ENCODE measurements at regions not wholly inside any gene's neighbourhood (a gene's known extent, or its start where the extent isn't known, plus 50 kb on each side); places are given as distances from the start of the nearest gene placed in this dataset.

- 78 to 81% methylated on average over 5 of the region's 5 CpGs for WGBS, 2 donors
- Histone ChIP-seq H3K9me3 (ENCODE audit: control insufficient read depth, low read length) (no peaks in the 10 kb centered on the region), H3K4me3 (ENCODE audit: low read length in 2 of 2) (no peak overlapping the region), H3K4me1 (ENCODE audit: control insufficient read depth in 1 of 2, insufficient read depth in 2 of 2, low read length in 2 of 2) (no peaks in the 10 kb centered on the region), H3K27ac (ENCODE audit: low read depth in 1 of 2, low read length in 2 of 2) (no peak overlapping the region), H3K27me3 (ENCODE audit: control insufficient read depth in 1 of 2, insufficient read depth in 2 of 2, low read length in 1 of 2) (no peaks in the 10 kb centered on the region), H3K36me3 (ENCODE audit: control insufficient read depth in 1 of 2, insufficient read depth in 2 of 2, low read length in 1 of 2) (no peaks in the 10 kb centered on the region)
- intact Hi-C loops (cut with DNase I), result no loop called here
- no peak for ATAC-seq (ENCODE audit: low FRiP score)
- no peak for DNase-seq
Measured at GRCh38 chr12:31855427-31855826, 103.8 kb upstream of the RESF1 start.

DNA sequence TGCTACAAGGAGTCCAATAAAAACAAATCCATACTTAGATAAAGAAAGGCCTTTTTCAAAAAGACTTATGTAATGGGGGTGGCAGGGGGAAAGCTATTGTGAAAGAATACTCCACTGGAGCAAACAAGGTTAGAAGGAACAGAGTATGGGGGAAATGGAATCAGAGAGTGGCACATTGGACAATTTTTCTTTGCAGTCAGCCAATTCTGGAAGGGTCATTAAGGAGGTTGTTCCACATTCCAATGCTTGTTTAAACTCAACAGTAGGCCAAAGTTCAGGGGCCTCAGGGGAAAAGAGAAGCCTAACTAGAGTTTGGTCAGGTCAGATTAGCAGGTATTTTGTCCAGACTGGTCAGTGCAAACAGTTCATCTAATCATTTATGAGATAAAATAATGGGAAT is 105.2 kb upstream of the RESF1 start:
- H3K27ac ChIP-seq (ENCODE audit: low read depth in 1 of 2, low read length in 2 of 2), result no peak overlapping the region
- DNase-seq (no peak), ATAC-seq (ENCODE audit: low FRiP score) (no peak)
- H3K4me1 ChIP-seq (ENCODE audit: control insufficient read depth in 1 of 2, insufficient read depth in 2 of 2, low read length in 2 of 2), result no peaks in the 10 kb centered on the region
- intact Hi-C loops (cut with DNase I), result no loop called here
- no peak overlapping the region for H3K4me3 ChIP-seq (ENCODE audit: low read length in 2 of 2)
- no peaks in the 10 kb centered on the region for H3K36me3 ChIP-seq (ENCODE audit: control insufficient read depth in 1 of 2, insufficient read depth in 2 of 2, low read length in 1 of 2)
- H3K27me3 ChIP-seq (ENCODE audit: control insufficient read depth in 1 of 2, insufficient read depth in 2 of 2, low read length in 1 of 2), result no peaks in the 10 kb centered on the region
- H3K9me3 ChIP-seq (ENCODE audit: control insufficient read depth, low read length), result no peaks in the 10 kb centered on the region

GRCh38 chr12:31853520-31853919 is 105.7 kb upstream of the RESF1 start:
- no peak for DNase-seq

DNA sequence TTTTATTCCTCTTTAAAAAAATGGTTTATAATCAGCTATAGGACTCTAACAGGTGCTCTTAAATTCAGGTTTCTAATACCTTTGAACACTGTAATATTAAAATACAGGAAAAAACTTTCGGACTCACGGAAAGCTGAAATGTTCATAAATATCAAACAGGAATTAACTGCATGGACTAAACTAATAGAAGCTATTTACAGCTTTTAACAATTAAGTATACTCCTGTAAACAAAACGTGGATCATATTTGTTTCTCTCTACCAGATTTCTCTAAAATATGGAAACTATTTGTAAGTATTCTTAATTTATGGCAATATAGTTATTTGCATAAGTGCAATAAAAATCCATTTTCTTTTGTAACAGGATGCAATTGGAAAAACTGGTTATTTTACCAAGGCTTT is 108.9 kb upstream of the RESF1 start:
- H3K4me3 ChIP-seq (ENCODE audit: low read length in 2 of 2), result no peak overlapping the region
- DNase-seq (no peak), ATAC-seq (ENCODE audit: low FRiP score) (no peak)
- no peak overlapping the region for H3K27ac ChIP-seq (ENCODE audit: low read depth in 1 of 2, low read length in 2 of 2)
- intact Hi-C loops (cut with DNase I), result no loop called here
- H3K9me3 ChIP-seq (ENCODE audit: control insufficient read depth, low read length), result peaks cover 2% of the 10 kb centered on the region
- no peaks in the 10 kb centered on the region for H3K27me3 ChIP-seq (ENCODE audit: control insufficient read depth in 1 of 2, insufficient read depth in 2 of 2, low read length in 1 of 2)
- no peaks in the 10 kb centered on the region for H3K36me3 ChIP-seq (ENCODE audit: control insufficient read depth in 1 of 2, insufficient read depth in 2 of 2, low read length in 1 of 2)
- no peaks in the 10 kb centered on the region for H3K4me1 ChIP-seq (ENCODE audit: control insufficient read depth in 1 of 2, insufficient read depth in 2 of 2, low read length in 2 of 2)
- WGBS, 2 donors, result 61 to 80% methylated on average over 3 of the region's 3 CpGs

More at GRCh38 chr12:31853520-31853919, 105.7 kb upstream of the RESF1 start:
- intact Hi-C loops (cut with DNase I), result no loop called here
- no peaks in the 10 kb centered on the region for H3K4me1 ChIP-seq (ENCODE audit: control insufficient read depth in 1 of 2, insufficient read depth in 2 of 2, low read length in 2 of 2)
- H3K9me3 ChIP-seq (ENCODE audit: control insufficient read depth, low read length), result peaks cover 2% of the 10 kb centered on the region
- no peaks in the 10 kb centered on the region for H3K27me3 ChIP-seq (ENCODE audit: control insufficient read depth in 1 of 2, insufficient read depth in 2 of 2, low read length in 1 of 2)
- H3K4me3 ChIP-seq (ENCODE audit: low read length in 2 of 2), result no peak overlapping the region
- no peak for ATAC-seq (ENCODE audit: low FRiP score)
- no peak overlapping the region for H3K27ac ChIP-seq (ENCODE audit: low read depth in 1 of 2, low read length in 2 of 2)
- no peaks in the 10 kb centered on the region for H3K36me3 ChIP-seq (ENCODE audit: control insufficient read depth in 1 of 2, insufficient read depth in 2 of 2, low read length in 1 of 2)

GRCh38 chr12:31849090-31849687 is 110.0 kb upstream of the RESF1 start:
- Histone ChIP-seq H3K4me3 (ENCODE audit: low read length in 2 of 2) (no peak overlapping the region), H3K4me1 (ENCODE audit: control insufficient read depth in 1 of 2, insufficient read depth in 2 of 2, low read length in 2 of 2) (no peaks in the 10 kb centered on the region), H3K27ac (ENCODE audit: low read depth in 1 of 2, low read length in 2 of 2) (no peak overlapping the region), H3K36me3 (ENCODE audit: control insufficient read depth in 1 of 2, insufficient read depth in 2 of 2, low read length in 1 of 2) (no peaks in the 10 kb centered on the region), H3K9me3 (ENCODE audit: control insufficient read depth, low read length) (peaks cover 2% of the 10 kb centered on the region), H3K27me3 (ENCODE audit: control insufficient read depth in 1 of 2, insufficient read depth in 2 of 2, low read length in 1 of 2) (no peaks in the 10 kb centered on the region)
- DNase-seq (no peak), ATAC-seq (ENCODE audit: low FRiP score) (no peak)
- 67 to 75% methylated on average over 3 of the region's 3 CpGs for whole genome bisulfite sequencing, 2 donors
- intact Hi-C loops (cut with DNase I), result no loop called here

DNA sequence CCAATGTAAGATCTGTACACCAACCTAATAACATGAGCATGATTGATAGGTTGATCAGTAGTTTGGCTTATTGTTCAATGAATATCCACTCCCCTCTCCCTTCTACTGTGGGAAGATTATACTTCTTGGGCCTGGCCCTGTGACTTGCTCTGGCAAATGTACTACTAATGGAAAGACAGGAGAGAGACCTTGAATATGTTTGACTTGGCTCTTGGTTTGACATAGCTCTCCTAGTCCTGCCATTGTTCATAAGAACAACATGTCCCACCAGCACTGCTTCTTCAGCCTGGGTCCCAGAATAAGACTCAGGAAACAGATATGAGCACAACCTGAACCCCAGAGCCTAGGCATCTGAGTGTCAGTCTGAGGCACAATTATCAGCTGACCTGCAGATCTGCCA is 112.8 kb upstream of the RESF1 start:
- intact Hi-C loops (cut with DNase I), result no loop called here
- H3K27me3 ChIP-seq (ENCODE audit: control insufficient read depth in 1 of 2, insufficient read depth in 2 of 2, low read length in 1 of 2), result no peaks in the 10 kb centered on the region

GRCh38 chr12:31845613-31846322 is 113.4 kb upstream of the RESF1 start:
- Histone ChIP-seq H3K27ac (ENCODE audit: low read depth in 1 of 2, low read length in 2 of 2) (no peak overlapping the region), H3K9me3 (ENCODE audit: control insufficient read depth, low read length) (peaks cover 2% of the 10 kb centered on the region), H3K27me3 (ENCODE audit: control insufficient read depth in 1 of 2, insufficient read depth in 2 of 2, low read length in 1 of 2) (no peaks in the 10 kb centered on the region), H3K4me1 (ENCODE audit: control insufficient read depth in 1 of 2, insufficient read depth in 2 of 2, low read length in 2 of 2) (no peaks in the 10 kb centered on the region), H3K36me3 (ENCODE audit: control insufficient read depth in 1 of 2, insufficient read depth in 2 of 2, low read length in 1 of 2) (no peaks in the 10 kb centered on the region), H3K4me3 (ENCODE audit: low read length in 2 of 2) (no peak overlapping the region)
- WGBS, 2 donors, result 58 to 60% methylated on average over 6 of the region's 6 CpGs
- DNase-seq (no peak), ATAC-seq (ENCODE audit: low FRiP score) (no peak)
- intact Hi-C loops (cut with DNase I), result no loop called here

More for the DNA sequence above, 112.8 kb upstream of the RESF1 start:
- Histone ChIP-seq H3K4me1 (ENCODE audit: control insufficient read depth in 1 of 2, insufficient read depth in 2 of 2, low read length in 2 of 2) (no peaks in the 10 kb centered on the region), H3K27ac (ENCODE audit: low read depth in 1 of 2, low read length in 2 of 2) (no peak overlapping the region), H3K9me3 (ENCODE audit: control insufficient read depth, low read length) (peaks cover 2% of the 10 kb centered on the region), H3K36me3 (ENCODE audit: control insufficient read depth in 1 of 2, insufficient read depth in 2 of 2, low read length in 1 of 2) (no peaks in the 10 kb centered on the region), H3K4me3 (ENCODE audit: low read length in 2 of 2) (no peak overlapping the region)
- no peak for DNase-seq
- no peak for ATAC-seq (ENCODE audit: low FRiP score)

DNA sequence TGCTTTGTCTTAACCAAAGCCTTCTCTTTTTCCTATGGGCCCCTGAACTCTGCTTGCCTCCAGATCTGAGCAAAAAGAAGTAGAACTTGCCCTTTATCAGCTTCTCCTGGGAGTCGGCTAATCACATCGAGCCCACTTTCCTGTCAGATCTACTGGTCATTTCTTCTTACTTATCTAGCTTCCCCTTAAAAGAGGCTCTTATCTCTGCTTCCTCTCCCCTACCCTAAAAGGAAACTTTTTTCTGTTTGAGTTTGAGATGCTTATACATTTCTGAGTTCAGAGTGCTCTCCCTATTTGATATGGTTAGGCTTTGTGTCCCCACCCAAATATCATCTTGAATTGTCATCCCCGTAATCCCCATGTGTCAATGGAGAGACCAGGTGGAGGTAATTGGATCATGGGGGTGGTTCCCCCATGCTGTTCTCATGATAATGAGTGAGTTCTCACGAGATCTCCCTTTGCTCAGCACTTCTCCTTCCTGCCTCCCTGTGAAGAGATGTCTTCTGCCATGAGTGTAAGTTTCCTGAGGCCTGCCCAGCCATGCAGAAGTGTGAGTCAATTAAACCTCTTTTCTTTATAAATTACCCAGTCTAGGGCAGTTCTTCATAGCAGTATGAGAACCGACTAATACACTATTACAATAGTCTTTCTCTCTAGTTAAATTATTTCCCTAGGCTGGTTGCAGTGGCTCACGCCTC is 114.7 kb upstream of the AMN1 start:
- H3K4me1 ChIP-seq (ENCODE audit: control insufficient read depth in 1 of 2, insufficient read depth in 2 of 2, low read length in 2 of 2), result no peaks in the 10 kb centered on the region
- H3K4me3 ChIP-seq (ENCODE audit: low read length in 2 of 2), result no peak overlapping the region
- no peaks in the 10 kb centered on the region for H3K36me3 ChIP-seq (ENCODE audit: control insufficient read depth in 1 of 2, insufficient read depth in 2 of 2, low read length in 1 of 2)
- DNase-seq (no peak), ATAC-seq (ENCODE audit: low FRiP score) (no peak)
- WGBS, 2 donors, result 82 to 84% methylated on average over 6 of the region's 6 CpGs
- H3K27me3 ChIP-seq (ENCODE audit: control insufficient read depth in 1 of 2, insufficient read depth in 2 of 2, low read length in 1 of 2), result no peaks in the 10 kb centered on the region
- H3K27ac ChIP-seq (ENCODE audit: low read depth in 1 of 2, low read length in 2 of 2), result no peak overlapping the region
- intact Hi-C loops (cut with DNase I), result no loop called here
- no peaks in the 10 kb centered on the region for H3K9me3 ChIP-seq (ENCODE audit: control insufficient read depth, low read length)

DNA sequence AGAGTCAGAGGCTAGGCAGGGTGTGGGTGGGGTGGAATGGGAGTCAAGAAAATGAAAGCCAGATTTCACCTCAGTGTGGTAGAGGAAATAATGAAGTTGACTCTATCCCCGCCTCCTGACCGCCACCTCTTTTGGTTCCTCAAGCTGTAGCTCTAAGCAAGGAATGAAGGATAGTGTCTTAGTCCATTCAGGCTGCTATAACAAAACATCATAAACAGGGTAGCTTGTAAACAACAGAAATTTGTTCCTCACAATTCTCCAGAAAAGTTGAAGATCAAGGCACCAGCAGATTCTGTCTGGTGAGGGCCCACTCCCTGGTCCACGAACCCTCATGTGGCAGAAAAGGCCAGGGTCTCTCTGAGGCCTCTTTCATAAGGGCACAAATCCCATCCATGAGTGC is 109.1 kb upstream of the AMN1 start:
- ATAC-seq (ENCODE audit: low FRiP score), result no peak
- Histone ChIP-seq H3K27me3 (ENCODE audit: control insufficient read depth in 1 of 2, insufficient read depth in 2 of 2, low read length in 1 of 2) (no peaks in the 10 kb centered on the region), H3K9me3 (ENCODE audit: control insufficient read depth, low read length) (no peaks in the 10 kb centered on the region), H3K36me3 (ENCODE audit: control insufficient read depth in 1 of 2, insufficient read depth in 2 of 2, low read length in 1 of 2) (no peaks in the 10 kb centered on the region), H3K4me1 (ENCODE audit: control insufficient read depth in 1 of 2, insufficient read depth in 2 of 2, low read length in 2 of 2) (no peaks in the 10 kb centered on the region), H3K4me3 (ENCODE audit: low read length in 2 of 2) (no peak overlapping the region), H3K27ac (ENCODE audit: low read depth in 1 of 2, low read length in 2 of 2) (no peak overlapping the region)
- intact Hi-C loops (cut with DNase I), result no loop called here
- no peak for DNase-seq
- WGBS, 2 donors, result 90 to 93% methylated on average over 3 of the region's 3 CpGs
